GM18907 (cell line): ENCODE measurements at regions not wholly inside any gene's neighbourhood (a gene's known extent, or its start where the extent isn't known, plus 50 kb on each side); places are given as distances from the start of the nearest gene placed in this dataset.
A peak's percentile ranks its signal among the peaks of the same experiment; 100 is the strongest.

Experiments used
- ATAC-seq: cut with Tn5 transposase; IDR thresholded peaks from one replicate; pipeline ENCODE4 v1.9.1; 2021; ENCODE audit warnings: mild to moderate bottlenecking, moderate library complexity; ENCODE audit not compliant: unreplicated experiment

DNA sequence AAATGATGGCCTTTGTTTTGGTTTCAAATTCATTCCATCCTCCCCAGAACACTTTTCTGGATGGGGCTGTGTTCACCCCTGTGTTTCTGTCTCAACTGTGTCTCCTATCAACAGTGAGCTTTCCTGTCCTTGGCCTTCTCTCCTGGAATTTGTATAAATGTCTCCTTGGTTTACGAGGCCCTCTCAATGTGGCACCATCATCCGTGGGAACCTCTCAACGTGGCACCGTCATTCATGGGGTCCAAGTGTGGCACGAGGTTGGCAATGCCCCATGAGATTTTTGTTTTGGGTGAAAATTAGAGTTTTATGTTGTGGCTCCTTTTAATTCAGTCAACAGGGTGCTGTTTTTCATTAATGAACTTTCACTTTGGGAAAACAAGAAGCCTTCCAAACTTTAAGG is 280.7 kb upstream of the SALL3 start:
- no peak for ATAC-seq

DNA sequence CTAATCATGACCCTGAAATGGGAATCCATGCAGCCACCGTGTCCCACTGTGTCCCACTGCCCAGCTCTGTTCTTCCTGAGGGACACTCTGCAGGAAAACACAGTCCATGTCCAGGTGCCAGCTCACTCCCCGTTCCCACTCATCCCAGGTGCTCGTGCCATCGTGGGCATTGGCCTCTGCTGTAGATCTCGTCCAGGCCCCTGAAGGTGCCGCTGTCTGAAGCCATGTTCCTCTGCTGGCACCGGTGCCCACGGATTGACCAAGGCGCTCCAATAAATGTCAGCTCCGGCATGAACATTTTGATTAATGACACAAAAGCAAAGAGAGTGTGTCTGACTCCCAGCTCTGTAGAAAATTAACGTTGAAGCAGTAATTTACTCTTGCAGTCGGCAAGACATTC is 280.1 kb upstream of the SALL3 start:
- ATAC-seq = no peak

DNA sequence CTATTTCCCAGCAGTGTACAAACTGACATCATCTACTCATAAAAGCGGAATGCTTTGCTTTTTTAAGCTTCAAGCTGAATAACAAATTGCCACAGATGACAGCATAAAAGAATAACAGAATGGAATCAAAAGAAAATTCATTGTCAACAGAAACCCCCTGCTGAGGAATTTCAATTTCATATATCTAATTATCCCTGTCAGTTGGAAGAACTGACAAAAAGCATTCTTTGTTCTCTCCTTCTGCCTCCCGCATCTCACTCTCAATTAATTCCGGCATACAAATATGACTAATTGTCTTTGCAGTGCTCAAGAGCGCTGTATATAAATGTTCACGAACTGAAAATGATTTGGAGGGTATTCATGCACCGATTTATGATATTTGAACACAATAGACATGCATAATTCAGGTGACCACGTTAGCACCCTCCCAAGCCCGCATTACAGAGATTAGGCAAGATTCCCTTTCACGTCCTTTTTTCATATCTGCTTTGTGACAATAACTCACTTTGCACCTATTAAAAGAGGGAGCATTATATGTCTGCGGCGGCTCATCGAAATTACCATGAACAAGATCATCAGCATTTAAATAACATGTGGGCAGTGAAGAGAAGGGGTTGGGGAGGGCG is 277.7 kb upstream of the SALL3 start:
- no peak for ATAC-seq

DNA sequence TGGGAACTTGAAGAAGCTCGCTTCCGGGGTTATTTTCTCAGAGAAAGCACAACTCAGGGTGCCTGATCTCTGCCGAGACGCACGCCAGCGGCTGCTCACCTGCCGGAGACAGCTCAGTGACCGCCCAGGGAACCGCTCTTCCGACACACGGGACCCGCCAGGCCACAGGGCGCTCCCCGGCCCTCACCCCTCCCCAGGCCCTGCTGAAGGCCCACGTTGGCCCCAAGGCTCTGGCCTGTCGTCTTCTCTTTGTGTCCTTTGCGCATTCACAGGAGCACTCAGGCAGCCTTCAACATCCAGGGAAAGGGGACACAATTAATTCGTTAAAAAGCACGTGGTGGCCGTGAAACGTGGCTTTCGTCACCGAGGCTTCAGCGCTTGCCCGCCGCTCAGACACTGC is 276.3 kb upstream of the SALL3 start:
- no peak for ATAC-seq

DNA sequence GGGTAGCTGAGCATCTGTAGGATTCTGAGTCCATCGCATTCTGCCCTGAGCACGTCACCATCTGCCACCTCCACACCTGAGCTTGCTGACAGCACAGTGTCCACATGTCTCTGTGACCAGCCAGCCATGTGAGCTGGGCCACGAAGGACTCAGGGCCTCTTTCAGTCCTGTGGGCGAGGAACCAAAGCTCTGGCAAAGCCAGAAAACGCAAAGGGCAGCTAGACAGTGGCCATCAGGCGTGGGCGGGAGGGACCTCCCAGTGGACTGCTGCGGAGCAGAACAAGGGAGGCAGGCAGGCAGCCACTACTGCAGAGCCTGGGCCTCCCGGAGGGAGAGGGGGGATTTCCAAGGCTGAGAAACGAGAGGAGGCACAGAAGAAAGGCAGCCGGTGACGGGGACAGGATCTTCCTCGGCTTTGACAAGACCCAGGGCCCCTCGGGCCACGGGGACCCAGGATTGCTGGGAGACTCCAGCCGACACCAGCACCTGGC is 274.6 kb upstream of the SALL3 start:
- ATAC-seq = no peak

DNA sequence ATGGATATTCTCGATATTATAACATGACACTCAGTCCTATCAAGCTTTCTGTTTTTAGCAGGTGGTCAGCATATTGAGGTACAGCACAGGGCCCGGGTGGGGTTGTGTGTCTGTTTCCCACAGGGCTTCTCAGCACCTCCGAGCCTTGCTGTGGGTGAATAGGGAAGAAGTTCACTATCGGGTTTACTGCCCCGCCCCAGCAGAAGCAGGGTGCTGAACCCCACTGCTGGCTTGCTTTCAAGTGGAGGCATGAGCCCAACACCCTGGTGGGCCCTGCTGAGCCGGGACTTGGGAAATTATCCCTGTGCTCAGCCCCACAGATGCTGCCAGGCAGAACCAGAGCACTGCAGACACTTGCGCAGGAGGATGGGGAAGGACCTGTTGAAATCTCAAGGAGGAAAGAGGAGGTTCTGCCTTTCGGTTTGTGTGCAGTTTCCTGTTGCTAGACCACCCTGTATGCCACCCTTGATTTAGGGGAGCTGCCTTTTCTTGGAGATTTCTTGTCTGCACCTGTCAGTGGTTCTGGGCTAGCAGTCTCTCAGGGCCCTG is 270.3 kb upstream of the SALL3 start:
- no peak for ATAC-seq

GRCh38 chr18:78711316-78711715 is 268.3 kb upstream of the SALL3 start:
- no peak for ATAC-seq

DNA sequence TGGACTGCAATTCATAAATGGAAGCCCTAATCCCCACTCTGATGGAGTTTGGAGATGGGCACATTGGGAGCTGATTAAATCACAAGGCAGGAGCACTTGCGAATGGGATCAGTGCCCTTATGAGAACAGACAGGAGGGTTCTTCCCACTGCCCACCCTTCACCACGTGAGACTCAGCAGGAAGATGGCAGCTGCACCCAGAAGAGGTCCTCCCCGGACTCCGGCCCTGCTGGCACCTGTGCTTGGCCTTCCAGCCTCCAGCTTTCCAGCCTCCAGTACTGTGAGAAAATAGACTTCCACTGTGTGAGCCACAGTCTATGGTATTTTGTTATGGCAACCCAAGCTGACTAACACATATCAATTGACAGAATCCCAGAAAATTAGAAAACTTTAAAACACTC is 267.6 kb upstream of the SALL3 start:
- ATAC-seq = no peak

- ATAC-seq = no peak
Observed at GRCh38 chr18:78713069-78713468, 266.5 kb upstream of the SALL3 start.

DNA sequence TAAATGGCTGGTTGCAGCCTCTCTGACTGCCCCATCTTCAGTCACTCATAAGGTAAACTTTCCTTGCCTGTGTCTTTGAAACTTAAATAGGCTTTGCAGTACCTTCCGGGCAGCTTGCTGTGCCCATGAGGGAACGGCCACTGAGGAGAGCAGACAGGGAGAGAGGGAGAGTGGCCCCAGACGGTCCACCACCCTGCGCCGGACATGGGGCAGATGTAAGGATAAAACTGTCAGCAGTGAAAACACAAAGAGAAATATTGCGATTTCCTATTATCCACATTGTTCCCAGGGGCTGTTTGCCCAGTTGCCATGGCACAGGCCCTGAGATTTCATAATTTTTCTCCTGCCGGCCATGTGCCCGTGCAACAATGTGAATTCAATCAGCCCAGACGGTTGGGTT is 265.9 kb upstream of the SALL3 start:
- ATAC-seq = no peak

GRCh38 chr18:78716022-78716421 is 263.6 kb upstream of the SALL3 start:
- peak; percentile 63 for ATAC-seq

DNA sequence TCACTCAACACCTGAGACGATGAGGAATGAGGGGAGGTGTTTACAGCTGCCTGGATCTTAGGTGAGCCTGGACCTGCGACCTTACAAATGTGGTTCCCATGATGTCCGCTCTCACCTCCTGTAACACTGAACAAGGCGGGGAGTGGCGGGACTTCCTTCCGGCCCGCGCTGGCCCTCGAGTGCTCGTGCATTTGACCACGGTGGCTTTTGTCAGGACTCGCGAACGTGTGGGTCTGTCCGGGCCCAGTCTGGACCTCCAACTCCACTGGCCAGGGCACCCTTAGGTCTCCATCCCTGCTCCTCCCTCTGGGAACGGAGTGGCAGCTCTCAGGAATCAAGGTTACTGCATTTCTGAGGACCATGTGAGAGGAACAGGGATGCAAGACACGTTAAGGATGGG is 263.0 kb upstream of the SALL3 start:
- no peak for ATAC-seq

DNA sequence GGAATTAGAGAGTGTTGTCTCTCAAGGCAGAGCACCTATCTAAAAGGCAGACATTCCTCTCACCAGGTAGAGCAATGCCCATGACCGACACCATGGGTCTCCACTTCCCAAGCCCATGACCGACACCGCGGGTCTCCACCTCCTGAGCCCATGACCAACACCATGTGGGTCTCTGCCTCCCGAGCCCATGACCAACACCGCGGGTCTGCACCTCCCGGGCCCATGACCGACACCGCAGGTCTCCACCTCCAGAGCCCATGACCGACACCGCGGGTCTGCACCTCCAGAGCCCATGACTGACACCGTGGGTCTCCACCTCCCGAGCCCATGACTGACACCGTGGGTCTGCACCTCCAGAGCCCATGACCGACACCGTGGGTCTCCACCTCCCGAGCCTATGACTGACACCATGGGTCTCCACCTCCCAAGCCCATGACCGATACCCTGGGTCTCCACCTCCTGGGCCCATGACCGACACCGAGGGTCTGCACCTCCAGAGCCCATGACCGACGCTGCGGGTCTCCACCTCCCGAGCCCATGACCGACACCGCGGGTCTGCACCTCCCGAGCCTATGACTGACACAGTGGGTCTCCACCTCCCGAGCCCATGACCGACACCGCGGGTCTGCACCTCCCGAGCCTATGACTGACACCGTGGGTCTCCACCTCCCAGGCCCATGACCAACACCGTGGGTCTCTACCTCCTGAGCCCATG is 262.4 kb upstream of the SALL3 start:
- no peak for ATAC-seq

DNA sequence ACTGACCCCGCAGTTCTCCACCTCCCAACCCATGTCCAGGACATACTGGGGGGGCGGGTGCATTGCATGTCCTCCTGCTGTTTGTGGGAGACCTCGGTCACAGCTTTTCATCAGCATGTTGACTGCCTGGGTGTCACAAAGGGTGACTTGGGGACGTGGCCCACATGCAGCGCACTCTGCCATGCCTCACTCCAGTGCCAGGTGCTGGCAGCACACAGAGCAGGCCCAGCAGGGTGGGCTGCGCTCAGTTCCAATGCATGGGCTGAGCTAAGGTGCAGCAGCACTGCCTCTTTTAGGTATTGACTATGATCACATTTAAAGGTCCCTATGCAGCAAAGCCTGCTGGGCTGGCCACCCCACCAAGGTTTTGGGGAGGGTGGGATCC is 261.9 kb upstream of the SALL3 start:
- ATAC-seq = no peak

DNA sequence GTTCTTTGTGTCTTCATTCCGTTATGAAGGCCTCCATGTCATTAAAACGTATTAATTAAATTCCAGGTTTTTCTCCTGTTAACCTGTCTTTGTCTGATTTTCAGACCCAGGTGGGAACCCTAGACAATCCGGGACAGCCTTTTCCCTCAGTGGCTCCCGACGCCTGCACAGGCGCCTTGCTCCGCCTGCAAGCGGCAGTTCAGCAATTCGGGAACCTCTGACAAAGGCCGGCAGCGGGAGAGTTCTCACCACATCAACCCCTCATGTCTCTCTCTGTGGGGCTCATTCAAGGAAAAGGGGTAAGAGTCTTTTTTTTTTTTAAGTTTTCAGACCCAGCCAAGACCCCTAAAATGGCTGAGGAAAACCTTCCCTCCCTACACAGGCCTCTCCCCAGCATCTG is 259.8 kb upstream of the SALL3 start:
- ATAC-seq = no peak

- no peak for ATAC-seq
Observed at GRCh38 chr18:78720456-78721237, 259.0 kb upstream of the SALL3 start.

GRCh38 chr18:78721238-78721875 is 258.3 kb upstream of the SALL3 start:
- no peak for ATAC-seq

GRCh38 chr18:78721981-78722380 is 257.6 kb upstream of the SALL3 start:
- no peak for ATAC-seq

- no peak for ATAC-seq
Observed at GRCh38 chr18:78722386-78722785, 257.2 kb upstream of the SALL3 start.

DNA sequence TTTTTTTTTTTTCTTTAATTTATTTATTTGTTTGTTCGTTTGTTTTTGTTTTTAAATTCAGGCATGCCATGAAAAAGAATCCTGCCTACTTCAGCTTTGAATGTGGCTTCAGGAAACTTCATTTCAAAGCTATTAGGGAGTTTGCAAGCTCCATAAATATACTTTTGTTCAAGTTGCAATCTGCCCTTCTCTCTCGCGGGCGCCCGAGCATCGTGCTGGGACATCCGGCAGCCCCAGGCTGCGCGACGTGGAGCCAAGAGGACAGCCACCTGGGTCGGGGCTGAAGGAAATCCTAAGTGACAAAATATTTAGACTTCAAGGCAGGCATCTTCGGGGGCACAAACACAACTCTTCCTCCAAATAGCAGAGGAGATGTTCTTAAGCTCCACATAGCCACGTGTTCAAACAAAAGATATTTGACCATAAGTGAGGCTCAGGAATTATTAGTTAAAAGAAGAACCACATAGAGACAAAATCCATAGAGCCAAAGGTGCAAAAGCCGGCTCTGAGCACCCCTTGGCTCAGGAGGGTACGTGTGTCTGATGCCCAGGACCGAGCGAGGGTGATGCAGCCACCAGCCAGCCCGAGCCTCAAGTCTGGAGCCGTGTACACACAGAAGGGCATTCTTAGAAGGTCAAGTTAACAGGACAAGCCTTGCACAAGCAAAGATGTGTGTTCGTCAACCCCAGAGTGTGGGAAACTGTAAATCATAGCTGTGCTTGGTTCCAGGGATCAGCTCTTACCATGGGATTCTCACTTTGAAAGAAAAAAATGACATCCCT is 256.5 kb upstream of the SALL3 start:
- ATAC-seq = no peak
